H1 (cell line): ENCODE measurements at regions not wholly inside any gene's neighbourhood (a gene's known extent, or its start where the extent isn't known, plus 50 kb on each side); places are given as distances from the start of the nearest gene placed in this dataset.

ENCODE experiments used
- EZH2 ChIP-seq: fragments of 200-600 bp; sonication (generic); IDR thresholded peaks from 2 replicates; pipeline ENCODE4 v1.7.1; 2012; ENCODE audit warnings: low read depth, mild to moderate bottlenecking, moderate library complexity, low read length, inconsistent platforms; ENCODE audit not compliant: severe bottlenecking
- TF ChIP-seq, protein P1 (sequence below), 3 experiments: IDR thresholded peaks; 1 replicate in 2 of 3; 2 replicates in 1 of 3; pipeline versions ENCODE4 v1.5.1 to v1.6.1; 2011; ENCODE audit warnings: low read length in 3 of 3, mild to moderate bottlenecking in 3 of 3, inconsistent platforms in 2 of 3, low read depth in 1 of 3, moderate library complexity in 1 of 3; ENCODE audit not compliant: insufficient read depth in 1 of 3; ENCODE audit errors: control extremely low read depth in 1 of 3

DNA sequence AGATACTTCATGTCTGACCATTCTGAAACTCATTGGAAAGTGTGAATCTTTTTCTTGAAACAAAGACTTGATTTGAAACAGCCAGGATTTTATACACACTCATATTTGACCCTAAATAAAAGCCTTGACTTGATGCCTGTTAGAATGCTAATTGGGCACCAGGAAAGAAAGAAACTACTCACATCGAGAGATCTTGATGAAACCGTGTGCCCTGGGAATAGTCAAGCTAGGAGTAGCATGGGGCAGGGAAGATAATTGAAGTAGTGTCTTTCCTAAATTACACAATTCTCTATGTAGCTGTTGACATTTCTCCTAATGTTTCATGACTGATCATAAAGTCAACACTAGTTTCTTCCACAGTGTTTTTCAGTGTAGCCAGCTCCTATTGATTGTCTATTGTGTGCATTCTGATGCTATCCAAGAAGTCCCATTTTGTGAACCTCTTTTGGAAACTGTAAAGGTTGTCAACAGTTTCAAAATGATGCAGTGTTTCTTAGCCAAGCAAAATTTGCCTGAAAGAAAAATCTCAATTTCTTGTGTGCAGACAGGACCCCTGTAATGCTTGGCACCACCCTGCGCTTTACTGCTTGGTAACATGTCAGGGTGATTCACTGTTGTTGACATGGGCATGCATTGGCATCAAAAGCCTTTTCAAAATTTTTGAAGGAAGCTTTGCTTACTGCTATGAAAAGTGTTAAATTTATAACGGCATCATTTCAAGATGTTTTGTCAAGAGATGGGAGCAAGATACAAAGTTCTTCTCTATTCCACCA lies 52.5 kb upstream of the OTOL1 start:
- no peak for TF ChIP-seq EZH2
- TF ChIP-seq, protein P1, sequence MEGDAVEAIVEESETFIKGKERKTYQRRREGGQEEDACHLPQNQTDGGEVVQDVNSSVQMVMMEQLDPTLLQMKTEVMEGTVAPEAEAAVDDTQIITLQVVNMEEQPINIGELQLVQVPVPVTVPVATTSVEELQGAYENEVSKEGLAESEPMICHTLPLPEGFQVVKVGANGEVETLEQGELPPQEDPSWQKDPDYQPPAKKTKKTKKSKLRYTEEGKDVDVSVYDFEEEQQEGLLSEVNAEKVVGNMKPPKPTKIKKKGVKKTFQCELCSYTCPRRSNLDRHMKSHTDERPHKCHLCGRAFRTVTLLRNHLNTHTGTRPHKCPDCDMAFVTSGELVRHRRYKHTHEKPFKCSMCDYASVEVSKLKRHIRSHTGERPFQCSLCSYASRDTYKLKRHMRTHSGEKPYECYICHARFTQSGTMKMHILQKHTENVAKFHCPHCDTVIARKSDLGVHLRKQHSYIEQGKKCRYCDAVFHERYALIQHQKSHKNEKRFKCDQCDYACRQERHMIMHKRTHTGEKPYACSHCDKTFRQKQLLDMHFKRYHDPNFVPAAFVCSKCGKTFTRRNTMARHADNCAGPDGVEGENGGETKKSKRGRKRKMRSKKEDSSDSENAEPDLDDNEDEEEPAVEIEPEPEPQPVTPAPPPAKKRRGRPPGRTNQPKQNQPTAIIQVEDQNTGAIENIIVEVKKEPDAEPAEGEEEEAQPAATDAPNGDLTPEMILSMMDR (IDR thresholded peaks at IDR 0.05; ENCODE audit: control extremely low read depth in 1 of 3, insufficient read depth in 1 of 3, low read depth in 1 of 3, low read length in 3 of 3), result no peak
